ENCODE measurements at regions not wholly inside any gene's neighbourhood (a gene's known extent, or its start where the extent isn't known, plus 50 kb on each side); places are given as distances from the start of the nearest gene placed in this dataset.

DNA sequence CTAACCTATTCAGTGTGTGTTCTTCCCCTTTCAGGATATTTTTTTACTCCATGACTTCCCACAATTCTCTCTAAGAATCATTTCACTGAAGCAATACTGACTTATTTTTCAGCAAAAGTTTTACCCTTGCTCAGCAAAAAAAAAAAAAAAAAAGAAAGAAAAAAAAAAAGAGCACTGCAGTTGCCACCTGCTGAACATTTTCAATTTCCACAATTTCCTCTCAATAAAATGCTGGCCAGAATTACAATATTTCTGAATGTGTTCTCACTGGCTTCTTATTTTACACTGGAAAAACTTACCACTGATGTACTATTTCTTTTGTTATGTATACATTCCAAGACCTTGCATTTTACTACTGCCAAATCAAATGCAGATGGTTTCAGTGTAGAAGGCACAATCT lies 210.4 kb downstream of the PAPSS1 start (continued):
- no peak for TF ChIP-seq IRF4 (IDR thresholded peaks at IDR 0.05; ENCODE audit: low read depth, low read length)
- no peak for TF ChIP-seq IKZF2 (IDR thresholded peaks at IDR 0.05)
- no peak for TF ChIP-seq CHD2 (IDR thresholded peaks at IDR 0.05; ENCODE audit: borderline replicate concordance, low read depth, low read length)

DNA sequence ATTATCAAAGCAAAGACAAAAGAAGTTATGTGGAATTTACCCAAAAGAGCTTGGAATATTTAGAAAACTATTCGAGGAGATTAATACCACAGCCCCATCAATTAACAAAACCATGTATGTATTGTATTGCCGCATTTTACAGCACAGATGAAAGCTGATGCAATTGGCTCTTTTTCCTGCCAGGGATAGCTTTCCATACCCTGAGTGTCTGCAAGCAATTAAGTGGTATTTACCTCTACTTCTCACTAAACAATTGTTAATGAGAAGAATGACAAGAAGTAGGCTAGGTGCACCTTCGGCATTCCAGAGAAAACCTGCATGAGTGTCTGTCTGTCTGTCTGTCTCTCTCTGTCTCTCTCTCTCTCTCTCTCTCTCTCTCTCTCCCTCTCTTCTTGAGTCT lies 219.5 kb downstream of the PAPSS1 start:
- no peak overlapping the region for H3K9ac ChIP-seq (ENCODE audit: control insufficient read depth, insufficient read depth, low read length)
- no peaks in the 10 kb centered on the region for H3K27me3 ChIP-seq (replicated peaks in 1 of 2; ENCODE audit: control insufficient read depth in 2 of 2, insufficient read depth in 2 of 2, low read length in 1 of 2)
- DNase-seq (ENCODE audit: low read depth, low spot score) (no peak), FAIRE-seq (no peak), ATAC-seq (no peak)
- CTCF ChIA-PET = no interaction called here
- SMC1A ChIA-PET (ENCODE audit: uncharacterized antibody, unreplicated experiment) = no interaction called here
- no TSS peak for BruUV-seq (replicated peaks)
- no peak for TF ChIP-seq ZNF622 (IDR thresholded peaks at IDR 0.05)
- no peak for TF ChIP-seq CBFB (IDR thresholded peaks at IDR 0.05; ENCODE audit: low read depth)
- no peak for TF ChIP-seq CEBPB (IDR thresholded peaks at IDR 0.05; ENCODE audit: borderline replicate concordance in 1 of 2, low read depth in 2 of 2, low read length in 2 of 2)
- no peak for TF ChIP-seq ZZZ3 (IDR thresholded peaks at IDR 0.05; ENCODE audit: control insufficient read depth, insufficient read length, low read depth)
- TF ChIP-seq, protein P1, sequence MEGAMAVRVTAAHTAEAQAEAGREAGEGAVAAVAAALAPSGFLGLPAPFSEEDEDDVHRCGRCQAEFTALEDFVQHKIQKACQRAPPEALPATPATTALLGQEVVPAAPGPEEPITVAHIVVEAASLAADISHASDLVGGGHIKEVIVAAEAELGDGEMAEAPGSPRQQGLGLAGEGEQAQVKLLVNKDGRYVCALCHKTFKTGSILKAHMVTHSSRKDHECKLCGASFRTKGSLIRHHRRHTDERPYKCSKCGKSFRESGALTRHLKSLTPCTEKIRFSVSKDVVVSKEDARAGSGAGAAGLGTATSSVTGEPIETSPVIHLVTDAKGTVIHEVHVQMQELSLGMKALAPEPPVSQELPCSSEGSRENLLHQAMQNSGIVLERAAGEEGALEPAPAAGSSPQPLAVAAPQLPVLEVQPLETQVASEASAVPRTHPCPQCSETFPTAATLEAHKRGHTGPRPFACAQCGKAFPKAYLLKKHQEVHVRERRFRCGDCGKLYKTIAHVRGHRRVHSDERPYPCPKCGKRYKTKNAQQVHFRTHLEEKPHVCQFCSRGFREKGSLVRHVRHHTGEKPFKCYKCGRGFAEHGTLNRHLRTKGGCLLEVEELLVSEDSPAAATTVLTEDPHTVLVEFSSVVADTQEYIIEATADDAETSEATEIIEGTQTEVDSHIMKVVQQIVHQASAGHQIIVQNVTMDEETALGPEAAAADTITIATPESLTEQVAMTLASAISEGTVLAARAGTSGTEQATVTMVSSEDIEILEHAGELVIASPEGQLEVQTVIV (IDR thresholded peaks at IDR 0.05; ENCODE audit: borderline replicate concordance, partially characterized antibody) = no peak
- TF ChIP-seq POLR2AphosphoS5 (IDR thresholded peaks at IDR 0.05; ENCODE audit: low read length) = no peak
- no peak for TF ChIP-seq ATF7 (IDR thresholded peaks at IDR 0.05; ENCODE audit: low read depth)
- no peak for TF ChIP-seq PAX5 (IDR thresholded peaks at IDR 0.05; ENCODE audit: borderline replicate concordance, low read depth, low read length)
- no peak for TF ChIP-seq PAX8 (IDR thresholded peaks at IDR 0.05)
- TF ChIP-seq FOXM1 (IDR thresholded peaks at IDR 0.05; ENCODE audit: low read depth, low read length) = no peak
- WGBS (ENCODE audit: insufficient coverage, insufficient replicate concordance, low lambda C conversion rate, missing lambda C conversion rate) = 65% methylated on average over 3 of the region's 3 CpGs
- H3K4me2 ChIP-seq (ENCODE audit: control insufficient read depth, insufficient read depth) = no peak overlapping the region
- intact Hi-C loops (cut with micrococcal nuclease; ENCODE audit: unreplicated experiment) = no loop called here
- no peak overlapping the region for H2AFZ ChIP-seq (ENCODE audit: control insufficient read depth, low read depth, low read length)
- H3K79me2 ChIP-seq (ENCODE audit: control insufficient read depth, insufficient read depth, low read length) = no peaks in the 10 kb centered on the region
- POLR2A ChIA-PET = interaction anchor here (0.6 to 0.7 kb wide), 2 partner anchors 84 to 142 kb away, joined by 3 read pairs; no protein-coding TSS in a partner anchor
- no peaks in the 10 kb centered on the region for H3K9me3 ChIP-seq (replicated peaks; ENCODE audit: control insufficient read depth, insufficient read depth, low read length)
- in situ Hi-C loops (cut with MboI) = no loop called here
- H3K27ac ChIP-seq (ENCODE audit: control insufficient read depth, insufficient read depth) = no peak overlapping the region
- RAD21 ChIA-PET (ENCODE audit: unreplicated experiment) = no interaction called here
- no peaks in the 10 kb centered on the region for H3K36me3 ChIP-seq (ENCODE audit: control insufficient read depth in 2 of 2, insufficient read depth in 2 of 2, low read length in 1 of 2)
- H3K4me1 ChIP-seq (ENCODE audit: control insufficient read depth, insufficient read depth, low read length) = no peaks in the 10 kb centered on the region
- no peak overlapping the region for H3K4me3 ChIP-seq
- H4K20me1 ChIP-seq (ENCODE audit: control insufficient read depth, insufficient read depth) = no peaks in the 10 kb centered on the region
